Activated naive CD8-positive, alpha-beta T cell treated with anti-CD3 and anti-CD28 coated beads, Interleukin-2, amount 50 U/mL, for 24 hours (primary cell): ENCODE measurements at regions not wholly inside any gene's neighbourhood (a gene's known extent, or its start where the extent isn't known, plus 50 kb on each side); places are given as distances from the start of the nearest gene placed in this dataset.

ENCODE experiments used
- ATAC-seq: fragments of 150-1000 bp; cut with Tn5 transposase; one replicate; pipeline ENCODE4 v1.10.0; 2021
- DNase-seq: peaks from one replicate; pipeline ENCODE4 v3.0.0; 2021
- H3K27ac Mint-ChIP-seq: one replicate; pipeline ENCODE4 v1.8.0; 2021; ENCODE audit warnings: mild to moderate bottlenecking, mixed read lengths
- H3K27me3 Mint-ChIP-seq: one replicate; pipeline ENCODE4 v1.8.0; 2021; ENCODE audit warnings: mixed read lengths
- H3K36me3 Mint-ChIP-seq: one replicate; pipeline ENCODE4 v1.8.0; 2021; ENCODE audit warnings: low read depth, mixed read lengths
- H3K4me1 Mint-ChIP-seq: one replicate; pipeline ENCODE4 v1.8.0; 2021; ENCODE audit warnings: mixed read lengths
- H3K4me3 Mint-ChIP-seq: one replicate; pipeline ENCODE4 v1.8.0; 2021; ENCODE audit warnings: mild to moderate bottlenecking, moderate library complexity, mixed read lengths
- H3K9me3 Mint-ChIP-seq: one replicate; pipeline ENCODE4 v1.8.0; 2021; ENCODE audit warnings: mixed read lengths

- Mint-ChIP-seq H3K27me3 (no peaks in the 10 kb centered on the region), H3K27ac (no peak overlapping the region), H3K4me3 (no peak overlapping the region), H3K36me3 (no peaks in the 10 kb centered on the region), H3K4me1 (peaks cover 6% of the 10 kb centered on the region), H3K9me3 (no peaks in the 10 kb centered on the region)
- DNase-seq (no peak), ATAC-seq (no peak)
Measured at GRCh38 chrX:39519566-39520301, 578.0 kb downstream of the BCOR start.

- Mint-ChIP-seq H3K36me3 (peaks cover 1% of the 10 kb centered on the region), H3K4me1 (peaks cover under 1% of the 10 kb centered on the region), H3K27me3 (no peaks in the 10 kb centered on the region), H3K9me3 (no peaks in the 10 kb centered on the region), H3K27ac (no peak overlapping the region), H3K4me3 (no peak overlapping the region)
- DNase-seq = no peak
- ATAC-seq = no peak
Measured at GRCh38 chrX:39525758-39526157, 572.0 kb downstream of the BCOR start.

GRCh38 chrX:39527025-39527424 lies 570.7 kb downstream of the BCOR start:
- no peaks in the 10 kb centered on the region for H3K27me3 Mint-ChIP-seq
- no peak for ATAC-seq
- H3K27ac Mint-ChIP-seq = no peak overlapping the region
- no peak for DNase-seq
- H3K9me3 Mint-ChIP-seq = no peaks in the 10 kb centered on the region
- H3K4me1 Mint-ChIP-seq = no peaks in the 10 kb centered on the region
- no peak overlapping the region for H3K4me3 Mint-ChIP-seq
- peaks cover 1% of the 10 kb centered on the region for H3K36me3 Mint-ChIP-seq

- Mint-ChIP-seq H3K4me1 (peaks cover 9% of the 10 kb centered on the region), H3K9me3 (no peaks in the 10 kb centered on the region), H3K27me3 (no peaks in the 10 kb centered on the region), H3K36me3 (peaks cover 1% of the 10 kb centered on the region), H3K4me3 (no peak overlapping the region), H3K27ac (no peak overlapping the region)
- DNase-seq (no peak), ATAC-seq (no peak)
Measured at GRCh38 chrX:39528161-39528916, 569.4 kb downstream of the BCOR start.

- no peak for ATAC-seq
- no peaks in the 10 kb centered on the region for H3K36me3 Mint-ChIP-seq
- no peaks in the 10 kb centered on the region for H3K9me3 Mint-ChIP-seq
- no peak overlapping the region for H3K4me3 Mint-ChIP-seq
- peaks cover 8% of the 10 kb centered on the region for H3K27me3 Mint-ChIP-seq
- peaks cover 9% of the 10 kb centered on the region for H3K4me1 Mint-ChIP-seq
- no peak overlapping the region for H3K27ac Mint-ChIP-seq
- DNase-seq = no peak
Measured at GRCh38 chrX:39532761-39533160, 565.0 kb downstream of the BCOR start.

GRCh38 chrX:39534949-39535348 lies 562.8 kb downstream of the BCOR start:
- peaks cover 8% of the 10 kb centered on the region for H3K27me3 Mint-ChIP-seq
- no peak overlapping the region for H3K27ac Mint-ChIP-seq
- H3K9me3 Mint-ChIP-seq = no peaks in the 10 kb centered on the region
- H3K4me3 Mint-ChIP-seq = no peak overlapping the region
- no peak for DNase-seq
- H3K4me1 Mint-ChIP-seq = peaks cover 9% of the 10 kb centered on the region
- no peaks in the 10 kb centered on the region for H3K36me3 Mint-ChIP-seq
- no peak for ATAC-seq

GRCh38 chrX:39536211-39536610 lies 561.5 kb downstream of the BCOR start:
- no peaks in the 10 kb centered on the region for H3K9me3 Mint-ChIP-seq
- no peaks in the 10 kb centered on the region for H3K36me3 Mint-ChIP-seq
- H3K4me1 Mint-ChIP-seq = peaks cover 9% of the 10 kb centered on the region
- H3K4me3 Mint-ChIP-seq = no peak overlapping the region
- peaks cover 8% of the 10 kb centered on the region for H3K27me3 Mint-ChIP-seq
- no peak overlapping the region for H3K27ac Mint-ChIP-seq
- ATAC-seq = no peak
- DNase-seq = no peak

- Mint-ChIP-seq H3K27ac (no peak overlapping the region), H3K9me3 (peaks cover 10% of the 10 kb centered on the region), H3K36me3 (peaks cover 3% of the 10 kb centered on the region), H3K27me3 (no peaks in the 10 kb centered on the region), H3K4me1 (no peaks in the 10 kb centered on the region), H3K4me3 (no peak overlapping the region)
- DNase-seq (no peak), ATAC-seq (no peak)
Measured at GRCh38 chrX:39541881-39542280, 555.9 kb downstream of the BCOR start.

GRCh38 chrX:39542316-39542715 lies 555.4 kb downstream of the BCOR start:
- Mint-ChIP-seq H3K36me3 (peaks cover 3% of the 10 kb centered on the region), H3K4me1 (no peaks in the 10 kb centered on the region), H3K27ac (no peak overlapping the region), H3K9me3 (peaks cover 10% of the 10 kb centered on the region), H3K4me3 (no peak overlapping the region), H3K27me3 (no peaks in the 10 kb centered on the region)
- DNase-seq (no peak), ATAC-seq (no peak)

GRCh38 chrX:39550795-39551361 lies 546.9 kb downstream of the BCOR start:
- H3K27ac Mint-ChIP-seq = no peak overlapping the region
- DNase-seq = no peak
- H3K27me3 Mint-ChIP-seq = no peaks in the 10 kb centered on the region
- no peaks in the 10 kb centered on the region for H3K9me3 Mint-ChIP-seq
- H3K4me1 Mint-ChIP-seq = peaks cover 20% of the 10 kb centered on the region
- H3K4me3 Mint-ChIP-seq = no peak overlapping the region
- H3K36me3 Mint-ChIP-seq = no peaks in the 10 kb centered on the region
- peak; percentile 43 for ATAC-seq

- H3K4me3 Mint-ChIP-seq = no peak overlapping the region
- no peaks in the 10 kb centered on the region for H3K36me3 Mint-ChIP-seq
- DNase-seq = no peak
- no peaks in the 10 kb centered on the region for H3K9me3 Mint-ChIP-seq
- H3K27ac Mint-ChIP-seq = peak overlapping the region; percentile 59
- H3K4me1 Mint-ChIP-seq = peaks cover 20% of the 10 kb centered on the region
- ATAC-seq = peak; percentile 85
- no peaks in the 10 kb centered on the region for H3K27me3 Mint-ChIP-seq
Measured at GRCh38 chrX:39551762-39552161, 546.0 kb downstream of the BCOR start.

- Mint-ChIP-seq H3K27me3 (peaks cover 2% of the 10 kb centered on the region), H3K36me3 (no peaks in the 10 kb centered on the region), H3K27ac (no peak overlapping the region), H3K9me3 (no peaks in the 10 kb centered on the region), H3K4me1 (peaks cover 20% of the 10 kb centered on the region), H3K4me3 (no peak overlapping the region)
- ATAC-seq (no peak), DNase-seq (no peak)
Measured at GRCh38 chrX:39555431-39555830, 542.3 kb downstream of the BCOR start.

GRCh38 chrX:39556056-39556455 lies 541.7 kb downstream of the BCOR start:
- Mint-ChIP-seq H3K27me3 (peaks cover 2% of the 10 kb centered on the region), H3K4me3 (no peak overlapping the region), H3K36me3 (no peaks in the 10 kb centered on the region), H3K27ac (no peak overlapping the region), H3K4me1 (peaks cover 17% of the 10 kb centered on the region), H3K9me3 (no peaks in the 10 kb centered on the region)
- DNase-seq (no peak), ATAC-seq (no peak)

GRCh38 chrX:39559229-39559628 lies 538.5 kb downstream of the BCOR start:
- ATAC-seq (no peak), DNase-seq (no peak)
- H3K9me3 Mint-ChIP-seq = no peaks in the 10 kb centered on the region
- H3K27me3 Mint-ChIP-seq = peaks cover 2% of the 10 kb centered on the region
- H3K27ac Mint-ChIP-seq = no peak overlapping the region
- H3K4me1 Mint-ChIP-seq = no peaks in the 10 kb centered on the region
- no peaks in the 10 kb centered on the region for H3K36me3 Mint-ChIP-seq
- H3K4me3 Mint-ChIP-seq = no peak overlapping the region

GRCh38 chrX:39560271-39560670 lies 537.5 kb downstream of the BCOR start:
- H3K9me3 Mint-ChIP-seq = no peaks in the 10 kb centered on the region
- no peaks in the 10 kb centered on the region for H3K4me1 Mint-ChIP-seq
- no peak overlapping the region for H3K27ac Mint-ChIP-seq
- no peaks in the 10 kb centered on the region for H3K36me3 Mint-ChIP-seq
- DNase-seq = no peak
- no peak overlapping the region for H3K4me3 Mint-ChIP-seq
- no peak for ATAC-seq
- peaks cover 2% of the 10 kb centered on the region for H3K27me3 Mint-ChIP-seq
